GM18499 (cell line): ENCODE measurements at regions not wholly inside any gene's neighbourhood (a gene's known extent, or its start where the extent isn't known, plus 50 kb on each side); places are given as distances from the start of the nearest gene placed in this dataset.
"Not testable (repeated sequence)": the region's sequence is repeated elsewhere in the genome, so short reads cannot be mapped to it uniquely, and the experiment has no call there.

Source experiments
- ATAC-seq: cut with Tn5 transposase; IDR thresholded peaks from one replicate; pipeline ENCODE4 v1.9.1; 2021; ENCODE audit warnings: moderate number of reproducible peaks; ENCODE audit not compliant: insufficient read depth, unreplicated experiment

DNA sequence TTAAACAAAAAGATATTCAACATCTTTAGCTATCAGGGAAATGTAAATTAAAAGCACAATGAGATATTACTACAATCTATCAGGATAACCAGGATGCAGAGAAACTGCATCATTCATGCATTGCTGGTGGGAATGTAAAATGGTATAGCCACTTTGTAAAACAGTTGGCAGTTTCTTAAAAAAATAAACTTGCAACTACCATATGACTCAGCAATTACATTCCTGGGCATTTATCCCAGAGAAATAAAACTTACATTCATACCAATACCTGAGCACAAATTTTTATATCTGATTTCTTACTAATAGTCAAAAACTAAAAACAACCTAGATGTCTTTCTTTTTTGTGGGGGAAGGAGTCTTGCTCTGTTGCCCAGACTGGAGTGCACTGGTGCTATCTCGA, 190.3 kb upstream of the TAB2 start:
- no peak for ATAC-seq

DNA sequence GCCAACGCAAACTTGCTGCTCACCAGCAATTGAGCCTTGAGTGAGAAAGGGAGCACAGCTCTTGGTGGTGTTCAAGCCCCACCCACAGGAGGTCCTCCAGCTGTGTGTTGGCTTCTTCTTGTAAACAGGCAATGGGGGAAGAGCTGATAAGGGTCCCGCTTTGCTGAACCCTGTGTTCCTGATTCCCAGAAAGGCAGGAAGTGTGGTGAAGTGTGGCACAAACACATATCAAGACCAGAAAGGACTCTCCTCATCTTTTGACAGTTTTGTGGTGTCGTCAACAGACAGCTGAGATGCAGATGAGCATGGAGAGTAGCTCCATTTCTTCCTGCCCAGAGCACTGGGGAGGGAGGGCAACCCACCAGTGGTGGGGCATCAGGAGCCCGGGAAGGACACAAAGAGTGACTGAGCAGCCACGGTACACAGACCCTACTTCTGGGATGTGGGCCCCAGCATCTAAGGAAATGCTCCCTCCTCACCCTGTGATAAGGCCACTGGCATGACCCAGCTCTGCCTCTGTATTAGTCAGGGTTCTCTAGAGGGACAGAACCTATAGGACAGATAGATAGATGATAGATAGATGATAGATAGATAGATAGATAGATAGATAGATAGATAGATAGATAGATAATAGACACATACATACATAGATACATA, 188.9 kb upstream of the TAB2 start:
- no peak for ATAC-seq

DNA sequence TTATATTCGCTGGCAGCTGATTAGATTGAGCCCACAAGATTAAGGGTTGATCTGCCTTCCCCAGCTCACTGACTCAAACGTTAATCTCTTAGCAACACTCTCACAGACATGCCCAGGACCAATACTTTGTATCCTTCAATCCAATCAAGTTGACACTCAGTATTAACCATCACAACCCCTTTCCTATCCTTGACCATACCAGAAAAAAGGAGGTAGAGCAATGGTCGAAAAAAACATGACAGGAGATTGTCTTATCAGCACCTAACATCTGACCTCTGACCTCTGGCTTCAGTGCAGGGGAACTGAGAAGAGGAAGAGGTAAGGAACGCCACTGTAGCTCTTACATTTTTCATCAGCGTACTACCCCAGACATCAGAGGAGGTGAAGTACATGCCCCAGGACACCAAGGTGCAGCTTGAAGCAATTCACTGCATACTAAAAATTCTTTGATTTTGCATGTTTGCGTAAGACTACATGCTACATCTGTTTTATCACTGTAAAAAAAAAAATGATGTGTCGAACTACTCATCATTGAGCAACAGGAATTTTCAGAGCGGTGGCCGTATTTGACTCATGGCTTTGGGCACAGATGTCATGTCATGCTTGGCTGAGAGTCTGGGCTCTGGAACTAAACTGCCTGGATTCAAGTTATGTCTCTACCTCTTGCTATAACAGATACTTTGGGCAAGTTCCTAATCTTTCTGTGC, 188.0 kb upstream of the TAB2 start:
- no peak for ATAC-seq

DNA sequence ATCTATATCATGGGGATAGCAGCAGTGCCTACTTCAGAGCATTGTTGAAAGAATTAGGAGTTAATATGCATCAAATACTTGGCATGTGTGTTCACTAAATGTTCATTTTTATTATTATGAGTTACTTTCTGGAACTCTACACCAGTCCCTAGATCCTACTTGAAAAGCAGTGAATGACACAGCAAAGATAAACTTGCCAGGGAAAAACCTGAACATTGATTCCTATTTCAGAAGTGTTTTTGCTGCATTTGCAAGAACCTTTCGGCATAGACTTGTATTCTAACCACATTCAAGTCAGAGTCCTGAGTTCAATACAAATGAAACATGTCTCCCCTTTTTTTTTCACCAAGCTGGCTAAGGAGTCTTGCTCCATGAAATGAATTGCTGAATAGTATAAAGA, 187.4 kb upstream of the TAB2 start:
- ATAC-seq: no peak

DNA sequence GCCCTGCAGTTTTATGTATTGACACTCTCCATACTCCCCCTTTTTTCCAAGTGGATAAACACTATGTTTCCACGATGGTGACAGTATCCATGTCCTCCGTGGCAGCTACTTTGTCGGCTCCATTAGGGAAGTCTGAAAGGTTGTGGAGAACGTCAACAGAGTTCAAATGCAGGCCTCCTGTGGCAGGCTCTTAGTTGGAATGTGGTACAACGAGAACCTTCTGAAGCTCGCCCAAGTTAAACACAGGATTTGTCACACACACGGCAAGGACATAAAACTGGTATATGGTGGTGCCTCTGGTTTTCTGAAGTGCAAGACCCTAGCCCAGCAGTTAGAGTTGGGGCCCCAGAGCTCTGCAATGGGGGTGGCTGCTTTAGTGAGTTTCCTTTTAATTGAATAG, 187.0 kb upstream of the TAB2 start:
- no peak for ATAC-seq

DNA sequence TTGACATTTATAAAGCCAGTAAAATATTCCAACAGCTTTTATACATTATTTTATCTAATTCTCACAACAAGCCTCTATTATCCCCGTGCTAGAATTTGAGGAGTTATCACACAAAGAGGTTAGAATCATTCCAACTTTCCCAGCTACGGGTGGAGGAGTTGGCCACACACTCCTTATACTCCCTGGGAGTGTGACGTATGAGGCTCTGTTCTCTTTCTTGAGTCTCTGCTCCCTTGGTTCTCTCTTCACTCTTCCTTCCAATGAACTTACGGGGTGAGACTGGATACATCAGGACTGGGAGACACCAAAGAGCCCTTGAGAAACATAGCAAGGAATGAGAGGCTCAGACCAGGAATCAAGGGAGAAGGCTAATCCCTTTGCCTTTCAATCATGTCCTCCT, 185.6 kb upstream of the TAB2 start:
- ATAC-seq: no peak

DNA sequence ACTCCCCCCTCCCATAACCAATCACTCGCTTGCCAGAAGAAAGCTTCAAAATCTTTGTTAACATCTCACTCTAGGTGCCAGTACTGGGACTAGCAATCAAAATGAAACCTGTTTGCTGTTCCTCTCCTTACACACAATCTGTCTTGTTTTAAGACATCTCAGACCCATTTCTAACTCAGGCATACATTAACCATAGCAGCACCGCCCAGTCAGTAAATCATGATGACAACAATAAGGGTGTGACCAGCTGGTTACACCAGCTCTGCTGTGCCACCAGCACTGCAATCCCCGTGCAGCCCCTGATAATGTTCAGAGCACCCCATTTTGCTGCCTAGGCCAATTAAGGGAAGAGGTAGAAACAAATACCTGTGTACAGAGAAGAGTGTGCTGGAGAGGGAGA, 185.2 kb upstream of the TAB2 start:
- ATAC-seq: no peak

DNA sequence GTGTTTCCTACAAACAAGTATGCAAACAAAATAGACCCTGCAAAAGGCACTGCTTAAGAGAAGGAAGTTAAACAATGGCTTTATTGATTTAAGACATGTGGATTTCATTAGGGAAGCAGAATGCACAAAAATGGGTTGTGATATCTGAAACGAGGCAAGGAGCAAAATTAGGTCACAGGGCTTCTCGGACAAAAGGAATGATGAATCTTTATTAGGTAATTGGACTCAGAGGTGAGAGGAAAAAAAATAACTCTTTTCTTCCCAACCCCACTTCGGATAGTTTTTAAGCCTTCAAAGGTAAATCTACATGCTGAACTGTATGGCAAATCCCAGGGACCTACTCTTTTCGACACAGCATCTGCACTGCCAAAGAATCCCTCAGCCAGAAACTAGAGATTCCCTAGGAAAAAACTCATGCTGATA, 183.0 kb upstream of the TAB2 start:
- no peak for ATAC-seq

DNA sequence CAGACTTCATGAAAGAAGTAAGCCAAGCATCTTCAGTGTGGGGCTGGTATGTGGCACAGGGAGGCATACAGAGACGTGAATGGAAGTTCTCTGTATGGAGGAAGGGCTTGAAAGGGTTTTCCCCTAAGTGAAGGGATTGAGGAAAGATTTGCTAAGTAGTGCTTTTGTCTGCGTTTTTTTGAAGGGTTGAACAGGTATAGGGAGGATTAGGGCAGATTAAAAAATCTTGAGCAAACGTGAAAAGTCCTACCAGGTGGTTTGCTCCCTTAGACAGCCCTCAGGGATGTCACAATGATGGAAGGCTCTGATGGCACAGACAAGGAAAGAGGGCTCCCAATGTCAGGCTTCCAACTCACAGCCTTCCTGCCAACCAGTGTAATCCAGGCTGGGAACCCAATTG, 181.7 kb upstream of the TAB2 start:
- ATAC-seq: no peak

DNA sequence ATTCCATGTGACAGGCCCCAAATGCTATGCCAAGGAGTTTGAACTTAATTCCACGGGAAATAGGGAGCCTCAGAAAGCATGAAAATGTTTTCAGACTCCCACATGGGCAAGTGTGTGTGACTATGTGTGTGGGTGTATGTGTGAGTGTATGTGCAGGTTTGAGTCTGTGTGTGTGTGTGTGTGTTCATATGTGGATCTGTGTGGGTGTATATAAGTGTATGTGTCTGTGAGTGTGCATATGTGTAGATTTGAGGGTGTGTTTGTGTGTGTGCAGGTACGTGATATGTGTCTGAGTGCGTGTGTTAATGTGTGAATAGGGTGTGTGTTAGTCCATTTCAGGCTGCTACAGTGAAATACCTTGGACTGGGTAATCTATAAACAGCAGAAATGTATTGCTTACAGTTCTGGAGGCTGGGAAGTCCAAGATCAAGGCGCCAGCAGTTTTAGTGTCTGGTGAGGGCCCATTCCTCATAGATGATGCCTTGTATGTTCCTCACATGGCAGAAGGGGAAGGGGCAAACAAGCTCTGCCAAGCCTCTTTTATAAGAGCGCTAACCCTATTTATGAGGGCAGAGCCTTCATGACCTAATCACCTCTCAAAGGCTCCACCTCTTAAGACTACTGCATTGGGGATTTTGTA, 181.1 kb upstream of the TAB2 start:
- ATAC-seq: no peak

DNA sequence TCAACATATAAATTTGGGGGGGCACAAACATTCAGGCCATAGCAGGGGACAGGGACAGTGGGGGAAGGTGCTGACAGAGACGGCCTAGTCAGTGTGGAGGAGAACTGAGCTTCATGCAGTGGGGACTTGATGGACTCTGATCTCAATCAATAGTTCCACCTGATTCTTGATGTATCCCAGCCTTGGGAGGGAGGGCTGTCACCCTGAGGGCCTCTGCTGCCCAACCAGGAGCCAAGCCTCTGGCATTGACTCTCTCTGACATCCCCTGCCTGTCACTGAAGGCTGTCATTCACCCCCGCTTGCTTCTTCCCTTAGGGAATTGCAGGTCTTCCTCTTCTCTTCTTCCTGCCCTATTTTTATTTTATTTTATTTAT, 180.6 kb upstream of the TAB2 start:
- no peak for ATAC-seq

DNA sequence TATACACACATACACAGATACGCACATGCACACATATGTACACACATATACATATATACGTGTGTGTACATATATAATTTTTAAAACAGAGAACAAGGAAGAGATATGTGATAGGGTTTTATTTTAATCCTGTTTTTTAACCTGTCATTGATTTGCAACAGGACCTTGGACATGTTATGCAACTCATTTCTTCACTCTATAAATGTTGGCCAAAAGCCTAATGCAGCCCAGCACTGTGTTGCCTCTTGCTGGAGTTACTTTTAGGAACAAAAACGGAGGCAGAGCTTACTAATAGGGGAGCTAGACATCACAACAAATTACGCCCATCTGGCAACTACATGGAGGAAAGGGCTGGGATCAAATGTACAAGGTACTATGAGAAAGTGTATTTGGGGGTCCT, 179.9 kb upstream of the TAB2 start:
- no peak for ATAC-seq

DNA sequence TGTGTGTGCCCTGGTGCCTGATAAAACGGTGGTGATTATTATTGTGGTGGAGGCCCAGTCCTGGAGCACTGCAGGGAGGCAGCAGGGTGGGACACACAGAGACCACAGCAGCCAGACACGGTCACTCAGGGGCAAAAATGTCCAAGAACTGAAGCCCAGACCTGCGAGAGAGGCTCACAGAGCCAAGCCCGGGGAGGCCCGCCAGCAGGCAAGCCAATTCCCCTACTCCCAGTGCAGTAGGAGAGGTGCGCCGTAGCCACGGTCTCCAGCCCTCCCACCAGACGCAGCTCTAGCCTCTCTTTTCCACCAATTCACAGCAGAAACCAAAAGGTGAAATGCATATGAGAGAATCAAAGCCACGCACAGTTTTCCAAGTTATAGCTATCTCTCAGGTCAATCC, 179.4 kb upstream of the TAB2 start:
- no peak for ATAC-seq

DNA sequence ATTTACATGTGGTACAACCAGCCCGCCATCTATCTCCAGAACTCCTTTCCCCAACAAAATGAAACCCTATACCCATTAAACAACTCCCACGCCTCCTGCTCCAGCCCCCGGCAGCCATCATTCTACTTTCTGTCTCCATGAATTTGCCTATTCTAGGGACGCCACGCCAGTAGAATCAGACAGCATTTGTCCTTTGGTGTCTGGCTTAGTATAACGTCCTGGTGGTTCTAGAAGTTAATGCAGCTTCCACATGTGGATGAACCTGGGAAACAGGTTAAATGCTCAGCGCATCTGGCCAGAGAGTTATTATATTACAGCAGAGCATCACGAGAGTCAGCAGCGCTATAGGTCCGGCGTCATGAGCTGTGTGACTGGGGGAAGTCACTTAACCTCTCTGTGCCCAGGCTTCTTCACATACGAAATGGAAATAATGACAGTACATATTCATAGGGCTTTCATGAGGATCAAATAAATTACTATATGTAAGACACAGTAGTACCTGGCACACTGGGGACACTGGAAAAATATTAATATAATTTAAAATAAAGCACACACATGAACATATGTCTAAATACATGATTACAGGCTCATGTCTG, 178.7 kb upstream of the TAB2 start:
- no peak for ATAC-seq

DNA sequence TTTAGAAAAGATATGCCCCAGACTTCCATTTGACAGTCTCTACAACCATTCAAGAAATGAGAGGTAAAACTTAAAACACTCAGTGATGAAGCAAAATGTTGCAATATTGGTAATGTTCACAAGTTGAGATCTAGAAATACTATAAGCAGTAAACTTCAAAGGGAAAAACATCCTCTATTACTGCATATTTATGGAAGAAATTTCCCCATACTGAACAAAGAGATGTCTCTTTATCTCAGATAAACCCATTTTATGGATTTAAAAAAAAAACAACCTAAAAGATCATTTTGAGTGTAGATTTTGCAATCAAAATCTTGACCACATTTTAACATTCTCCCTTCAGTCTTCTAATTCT, 177.8 kb upstream of the TAB2 start:
- ATAC-seq: peak; percentile 3

DNA sequence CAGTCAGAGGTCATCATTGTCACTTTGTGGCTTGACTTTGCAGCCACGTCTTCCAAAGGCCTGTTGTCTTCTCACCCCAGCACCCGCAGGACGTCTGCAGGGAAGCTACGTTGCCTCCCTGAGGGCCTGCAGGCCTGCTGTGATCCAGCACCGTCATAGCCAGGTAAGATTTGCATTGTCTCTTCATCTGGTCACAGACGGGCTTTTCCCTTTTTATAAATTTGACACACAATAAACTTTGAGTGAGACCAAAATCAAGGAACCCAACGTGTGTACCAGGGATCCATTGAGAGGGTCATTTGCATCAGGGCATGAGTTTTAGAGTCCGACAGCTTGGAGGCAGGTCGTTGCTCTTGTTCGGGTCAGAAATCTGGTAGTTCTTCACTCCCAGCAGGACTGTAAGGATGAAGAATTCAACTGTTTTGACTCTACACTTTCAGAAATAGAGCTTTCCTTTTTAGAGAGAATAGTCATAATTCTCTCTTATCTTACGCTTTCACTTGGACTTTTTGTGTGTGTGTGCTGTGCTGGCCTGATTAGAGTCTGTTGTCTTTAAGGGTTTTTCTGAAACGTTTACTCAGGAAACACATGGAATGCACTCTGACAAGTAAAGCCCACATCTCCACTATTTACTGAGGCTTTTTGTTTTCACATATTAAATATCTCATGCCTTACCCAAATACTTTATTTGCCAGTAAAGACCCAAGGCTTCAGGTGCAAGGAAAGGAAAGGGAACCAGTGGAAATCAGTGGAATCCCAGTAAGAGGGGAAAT, 177.2 kb upstream of the TAB2 start:
- peak; percentile 55 for ATAC-seq

DNA sequence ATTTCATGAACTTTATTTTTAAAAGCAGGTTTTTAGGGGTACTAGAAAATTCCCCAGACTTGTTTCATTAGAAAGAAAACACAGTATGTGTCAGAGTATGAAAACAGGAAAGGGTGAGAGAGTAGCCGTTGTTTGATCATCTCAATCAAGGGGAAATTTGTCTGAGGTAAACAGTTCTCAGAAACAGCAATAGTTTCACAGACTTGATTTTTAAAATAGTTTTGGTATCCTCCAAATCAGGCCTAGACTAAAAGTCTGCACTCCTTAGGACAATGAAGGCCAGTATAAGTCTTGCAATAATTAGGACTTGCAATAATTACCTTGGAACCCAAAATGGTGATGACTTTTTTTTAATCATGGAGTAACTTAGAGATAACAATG, 176.6 kb upstream of the TAB2 start:
- ATAC-seq: peak; percentile 51

DNA sequence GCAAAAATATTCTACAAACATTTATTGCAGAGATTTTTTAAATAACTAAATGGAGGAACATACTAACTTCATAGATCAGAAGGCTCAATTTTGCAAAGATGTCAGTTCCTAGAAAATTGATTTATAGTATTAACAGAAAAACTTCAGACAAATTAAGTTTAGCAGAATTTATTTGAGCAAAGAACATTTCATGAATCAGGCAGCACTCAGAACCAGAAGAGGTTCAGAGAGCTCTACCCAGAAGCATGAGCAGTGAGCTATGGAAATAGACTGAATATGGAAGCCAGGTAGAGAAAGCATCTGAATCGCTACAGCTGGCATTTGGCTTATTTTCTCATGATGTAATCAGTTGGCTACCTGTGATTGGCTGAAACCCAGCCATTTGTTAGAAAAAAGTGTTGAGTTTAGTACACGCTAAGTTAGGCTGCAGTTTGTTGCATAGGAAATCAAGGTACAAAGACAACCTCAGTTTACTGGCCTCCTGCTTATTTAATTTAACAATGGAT, 174.5 kb upstream of the TAB2 start:
- ATAC-seq: no peak

DNA sequence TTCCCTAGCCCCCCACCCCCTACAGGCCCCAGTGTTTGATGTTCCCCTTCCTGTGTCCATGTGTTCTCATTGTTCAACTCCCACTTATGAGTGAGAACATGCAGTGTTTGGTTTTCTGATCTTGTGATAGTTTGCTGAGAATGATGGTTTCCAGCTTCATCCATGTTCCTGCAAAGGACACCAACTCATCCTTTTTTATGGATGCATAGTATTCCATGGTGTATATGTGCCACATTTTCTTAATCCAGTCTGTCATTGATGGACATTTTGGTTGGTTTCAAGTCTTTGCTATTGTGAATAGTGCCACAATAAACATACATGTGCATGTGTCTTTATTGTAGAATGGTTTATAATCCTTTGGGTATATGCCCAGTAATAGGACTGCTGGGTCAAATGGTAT, 171.7 kb upstream of the TAB2 start:
- ATAC-seq: not testable (repeated sequence)

DNA sequence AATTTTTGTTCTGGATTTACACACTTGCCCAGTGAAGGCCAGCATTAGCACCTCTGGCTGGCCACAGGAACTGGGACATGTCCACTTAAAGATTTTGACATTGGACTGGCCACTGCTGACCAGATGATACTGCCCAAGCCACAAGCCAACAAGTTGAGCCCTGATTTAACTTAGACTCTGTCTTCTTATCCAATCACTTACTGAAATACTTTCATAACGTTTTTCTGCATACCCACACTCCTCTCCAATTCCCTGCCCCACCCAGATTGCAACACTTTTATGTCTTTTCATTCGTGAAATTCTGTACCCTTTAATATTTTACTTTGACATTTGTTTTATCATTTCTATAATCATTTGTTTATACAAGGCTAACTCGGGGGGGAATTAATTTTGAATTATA, 170.3 kb upstream of the TAB2 start:
- ATAC-seq: no peak
